ENCODE measurements at regions not wholly inside any gene's neighbourhood (a gene's known extent, or its start where the extent isn't known, plus 50 kb on each side); places are given as distances from the start of the nearest gene placed in this dataset.
"Not testable (repeated sequence)": the region's sequence is repeated elsewhere in the genome, so short reads cannot be mapped to it uniquely, and the experiment has no call there.

- Histone ChIP-seq H3K9me3 (ENCODE audit: severe bottlenecking) (peaks cover 6% of the 10 kb centered on the region), H3K27ac (no peak overlapping the region), H3K36me3 (no peaks in the 10 kb centered on the region), H3K4me3 (ENCODE audit: low read depth, low read length) (no peak overlapping the region), H3K27me3 (ENCODE audit: insufficient read depth, low read depth, severe bottlenecking) (no peaks in the 10 kb centered on the region)
- TF ChIP-seq, protein P1, sequence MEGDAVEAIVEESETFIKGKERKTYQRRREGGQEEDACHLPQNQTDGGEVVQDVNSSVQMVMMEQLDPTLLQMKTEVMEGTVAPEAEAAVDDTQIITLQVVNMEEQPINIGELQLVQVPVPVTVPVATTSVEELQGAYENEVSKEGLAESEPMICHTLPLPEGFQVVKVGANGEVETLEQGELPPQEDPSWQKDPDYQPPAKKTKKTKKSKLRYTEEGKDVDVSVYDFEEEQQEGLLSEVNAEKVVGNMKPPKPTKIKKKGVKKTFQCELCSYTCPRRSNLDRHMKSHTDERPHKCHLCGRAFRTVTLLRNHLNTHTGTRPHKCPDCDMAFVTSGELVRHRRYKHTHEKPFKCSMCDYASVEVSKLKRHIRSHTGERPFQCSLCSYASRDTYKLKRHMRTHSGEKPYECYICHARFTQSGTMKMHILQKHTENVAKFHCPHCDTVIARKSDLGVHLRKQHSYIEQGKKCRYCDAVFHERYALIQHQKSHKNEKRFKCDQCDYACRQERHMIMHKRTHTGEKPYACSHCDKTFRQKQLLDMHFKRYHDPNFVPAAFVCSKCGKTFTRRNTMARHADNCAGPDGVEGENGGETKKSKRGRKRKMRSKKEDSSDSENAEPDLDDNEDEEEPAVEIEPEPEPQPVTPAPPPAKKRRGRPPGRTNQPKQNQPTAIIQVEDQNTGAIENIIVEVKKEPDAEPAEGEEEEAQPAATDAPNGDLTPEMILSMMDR (IDR thresholded peaks at IDR 0.05; ENCODE audit: low read depth, low read length), result no peak
- no peak for DNase-seq
These were observed 270.5 kb upstream of the SDK2 start for GRCh38 chr17:73914536-73915274.

DNA sequence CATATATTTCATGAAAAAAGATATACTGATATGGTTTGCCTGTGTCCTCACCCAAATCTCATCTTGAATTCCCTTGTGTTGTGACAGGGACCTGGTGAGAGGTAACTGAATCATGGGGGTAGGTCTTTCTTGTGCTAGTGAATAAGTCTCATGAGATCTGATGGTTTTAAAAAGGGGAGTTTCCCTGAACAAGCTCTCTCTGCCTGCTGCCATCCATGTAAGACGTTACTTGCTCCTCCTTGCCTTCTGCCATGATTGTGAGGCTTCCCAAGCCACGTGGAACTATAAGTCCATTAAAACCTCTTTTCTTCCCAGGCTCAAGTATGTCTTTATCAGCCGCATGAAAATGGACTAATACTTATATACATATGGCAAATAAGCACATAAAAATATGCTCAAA lies 274.8 kb upstream of the SDK2 start:
- not testable (repeated sequence) for DNase-seq; H3K27me3 ChIP-seq (ENCODE audit: insufficient read depth, low read depth, severe bottlenecking); H3K27ac ChIP-seq; H3K4me3 ChIP-seq (ENCODE audit: low read depth, low read length); H3K36me3 ChIP-seq; H3K9me3 ChIP-seq (ENCODE audit: severe bottlenecking)

GRCh38 chr17:73921306-73921705 lies 277.1 kb upstream of the SDK2 start:
- Histone ChIP-seq H3K36me3 (no peaks in the 10 kb centered on the region), H3K9me3 (ENCODE audit: severe bottlenecking) (peaks cover 6% of the 10 kb centered on the region), H3K4me3 (ENCODE audit: low read depth, low read length) (no peak overlapping the region), H3K27ac (no peak overlapping the region), H3K27me3 (ENCODE audit: insufficient read depth, low read depth, severe bottlenecking) (no peaks in the 10 kb centered on the region)
- DNase-seq, result no peak
- TF ChIP-seq, protein P1 (IDR thresholded peaks at IDR 0.05; ENCODE audit: low read depth, low read length), result no peak

DNA sequence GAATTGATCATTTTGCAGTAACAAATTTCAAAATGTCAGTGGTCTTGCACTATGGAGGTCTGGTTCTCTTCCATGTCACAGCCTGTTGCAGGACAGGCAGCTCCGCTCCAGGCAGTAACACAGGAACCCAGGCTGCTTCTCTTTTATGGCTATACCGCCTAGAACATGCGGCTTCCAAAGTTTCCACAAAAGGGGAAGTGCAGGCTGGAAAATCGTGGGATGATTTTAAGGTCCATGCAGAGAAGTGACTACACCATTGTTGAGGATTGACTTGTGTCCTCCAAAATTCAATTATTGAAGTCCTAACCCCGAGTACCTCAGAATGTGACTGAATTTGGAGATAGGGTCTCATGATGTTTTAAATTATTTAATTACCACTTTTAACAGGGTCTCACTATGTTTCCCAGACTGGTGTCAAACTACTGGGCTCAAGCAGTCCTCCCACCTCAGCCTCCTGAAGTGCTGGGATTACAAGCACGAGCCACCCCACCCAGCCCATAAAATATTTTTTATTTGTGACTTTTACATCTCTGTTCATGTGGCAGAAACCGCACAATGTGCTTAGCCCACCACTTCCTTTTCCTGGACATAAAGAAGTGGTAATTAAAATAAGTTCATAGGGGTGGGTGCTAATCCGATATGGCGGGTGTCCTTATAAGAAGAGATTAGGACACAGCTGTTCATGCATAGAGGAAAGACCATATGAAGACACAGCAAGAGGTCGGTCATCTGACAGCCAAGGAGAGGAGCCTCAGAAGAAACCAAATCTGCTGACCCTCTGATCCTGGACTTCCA lies 279.2 kb upstream of the RPL38 start:
- no peak overlapping the region for H3K4me3 ChIP-seq (ENCODE audit: low read depth, low read length)
- H3K27ac ChIP-seq, result peak overlapping the region; percentile 67
- H3K9me3 ChIP-seq (ENCODE audit: severe bottlenecking), result peaks cover 11% of the 10 kb centered on the region
- H3K36me3 ChIP-seq, result no peaks in the 10 kb centered on the region
- TF ChIP-seq, protein P1 (IDR thresholded peaks at IDR 0.05; ENCODE audit: low read depth, low read length), result no peak
- DNase-seq, result peak; percentile 81
- no peaks in the 10 kb centered on the region for H3K27me3 ChIP-seq (ENCODE audit: insufficient read depth, low read depth, severe bottlenecking)

DNA sequence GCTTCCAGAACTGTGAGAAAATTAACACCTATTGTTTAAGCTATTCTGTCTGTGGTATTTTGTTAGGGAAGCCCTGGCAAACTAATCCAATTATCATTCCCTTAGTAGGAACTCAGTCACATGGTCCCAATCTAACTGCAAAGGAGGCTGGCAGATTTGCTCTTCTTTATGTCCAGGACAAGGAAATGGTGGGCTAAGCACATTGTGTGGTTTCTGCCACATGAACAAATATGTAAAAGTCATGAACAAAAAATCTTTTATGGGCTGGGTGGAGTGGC lies 278.6 kb upstream of the RPL38 start:
- TF ChIP-seq, protein P1 (IDR thresholded peaks at IDR 0.05; ENCODE audit: low read depth, low read length), result no peak
- H3K36me3 ChIP-seq, result no peaks in the 10 kb centered on the region
- H3K27me3 ChIP-seq (ENCODE audit: insufficient read depth, low read depth, severe bottlenecking), result no peaks in the 10 kb centered on the region
- peak overlapping the region; percentile 67 for H3K27ac ChIP-seq
- DNase-seq, result no peak
- H3K4me3 ChIP-seq (ENCODE audit: low read depth, low read length), result no peak overlapping the region
- peaks cover 9% of the 10 kb centered on the region for H3K9me3 ChIP-seq (ENCODE audit: severe bottlenecking)

DNA sequence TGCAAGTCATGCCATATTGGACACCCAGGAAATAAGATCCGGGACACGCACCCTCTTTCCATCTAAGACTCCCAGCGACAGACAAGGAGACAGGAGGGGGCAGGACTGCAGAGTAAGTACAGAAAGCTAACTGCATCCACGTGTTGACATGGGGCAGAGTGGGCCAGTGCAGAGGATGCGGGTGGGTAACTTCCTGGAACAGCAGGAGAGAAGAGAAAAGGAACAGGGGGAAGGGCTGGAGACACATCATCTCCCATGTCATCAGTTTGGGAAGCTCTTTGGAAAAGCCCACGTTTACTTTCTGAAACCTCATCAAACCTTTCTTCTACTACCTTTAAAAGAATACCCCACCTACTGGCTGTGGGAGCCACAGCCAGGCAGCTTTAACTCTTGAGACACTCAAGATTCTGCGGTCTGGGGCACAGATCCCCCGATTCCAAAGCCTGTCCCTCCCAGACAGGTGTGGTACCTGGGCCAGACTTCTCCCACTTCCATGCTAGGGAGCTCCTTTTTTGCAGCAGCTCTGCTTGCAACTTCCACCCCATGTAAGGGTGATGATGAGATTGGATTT lies 273.5 kb upstream of the RPL38 start:
- Histone ChIP-seq H3K4me3 (ENCODE audit: low read depth, low read length) (no peak overlapping the region), H3K9me3 (ENCODE audit: severe bottlenecking) (peaks cover 9% of the 10 kb centered on the region), H3K27ac (no peak overlapping the region), H3K36me3 (no peaks in the 10 kb centered on the region), H3K27me3 (ENCODE audit: insufficient read depth, low read depth, severe bottlenecking) (no peaks in the 10 kb centered on the region)
- TF ChIP-seq, protein P1 (IDR thresholded peaks at IDR 0.05; ENCODE audit: low read depth, low read length), result 0 out of 2 replicates have a peak, but pooled peaks have one; percentile 18
- DNase-seq, result no peak
